GM08714 (cell line): ENCODE measurements at regions not wholly inside any gene's neighbourhood (a gene's known extent, or its start where the extent isn't known, plus 50 kb on each side); places are given as distances from the start of the nearest gene placed in this dataset.

Experiments used
- H3K4me3 ChIP-seq: fragments of 200-500 bp; sonication (Bioruptor generic); 2 replicates; pipeline ENCODE4 v1.5.1; 2014; ENCODE audit warnings: mild to moderate bottlenecking, low read length, inconsistent platforms
- ZNF274 ChIP-seq: IDR thresholded peaks from 2 replicates; pipeline ENCODE4 v1.6.1; 2012; ENCODE audit warnings: mild to moderate bottlenecking, low read depth, low read length

DNA sequence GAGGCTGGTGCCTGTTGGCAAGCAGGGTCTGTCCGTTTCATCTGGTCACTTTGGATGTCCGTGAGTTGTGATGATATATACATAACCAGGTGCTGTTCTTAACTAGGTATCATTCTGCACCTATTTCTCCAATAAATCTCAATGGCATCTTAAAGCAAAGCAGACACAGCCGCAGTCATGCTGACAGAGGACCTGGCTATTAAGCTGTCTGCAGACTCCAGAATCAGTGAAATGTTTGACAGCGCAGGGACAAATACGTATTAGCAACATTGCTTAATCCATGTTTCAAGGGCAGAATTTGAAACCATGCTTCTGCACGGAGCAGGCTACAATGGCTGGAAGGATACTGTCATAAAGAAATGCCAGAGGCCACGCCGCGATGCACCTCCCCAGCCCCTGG lies 414.6 kb downstream of the ZNF516 start:
- no peak for TF ChIP-seq ZNF274
- H3K4me3 ChIP-seq, result no peak overlapping the region

DNA sequence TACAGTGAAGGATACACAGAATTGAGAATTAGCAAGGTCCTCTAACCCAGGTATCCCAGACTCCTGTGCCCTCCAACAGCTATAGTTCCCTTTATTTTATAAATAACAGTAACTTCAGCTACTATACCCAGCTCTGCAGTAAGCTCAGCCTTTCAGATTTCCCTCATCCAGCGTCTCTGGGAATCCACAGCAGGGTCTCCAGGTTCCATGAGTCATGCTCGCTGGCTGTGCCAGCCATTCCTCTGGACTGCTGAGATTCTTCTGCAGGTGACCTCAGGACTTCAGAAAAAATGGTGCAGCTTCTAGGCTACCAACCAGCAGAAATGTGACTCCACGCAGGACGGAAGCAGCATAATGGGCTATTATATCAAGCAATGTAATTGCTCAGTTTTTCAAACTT lies 419.3 kb downstream of the ZNF516 start:
- no peak overlapping the region for H3K4me3 ChIP-seq
- TF ChIP-seq ZNF274, result no peak

DNA sequence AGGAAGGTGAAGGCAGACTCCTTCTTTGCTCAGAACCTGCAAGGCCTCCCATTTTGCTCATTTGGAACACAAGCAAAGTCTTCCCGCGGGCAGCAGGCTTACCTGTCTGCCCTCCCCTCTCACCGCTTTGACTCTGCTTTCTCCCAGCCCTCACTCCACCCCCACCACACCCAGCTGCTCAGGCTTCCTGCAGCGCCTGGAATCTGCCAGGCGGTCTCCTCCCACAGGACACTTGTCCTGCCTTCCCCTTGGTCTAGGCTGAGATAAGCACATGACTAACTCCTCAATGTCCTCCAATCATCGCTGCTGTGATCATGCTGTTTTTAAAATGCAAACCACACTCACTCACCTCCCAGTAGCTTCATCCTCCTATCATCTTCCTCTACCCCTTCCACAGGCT lies 430.0 kb downstream of the ZNF516 start:
- no peak overlapping the region for H3K4me3 ChIP-seq
- no peak for TF ChIP-seq ZNF274

- TF ChIP-seq ZNF274, result no peak
- H3K4me3 ChIP-seq, result no peak overlapping the region
These were observed 436.9 kb downstream of the ZNF516 start for GRCh38 chr18:76058146-76058545.

DNA sequence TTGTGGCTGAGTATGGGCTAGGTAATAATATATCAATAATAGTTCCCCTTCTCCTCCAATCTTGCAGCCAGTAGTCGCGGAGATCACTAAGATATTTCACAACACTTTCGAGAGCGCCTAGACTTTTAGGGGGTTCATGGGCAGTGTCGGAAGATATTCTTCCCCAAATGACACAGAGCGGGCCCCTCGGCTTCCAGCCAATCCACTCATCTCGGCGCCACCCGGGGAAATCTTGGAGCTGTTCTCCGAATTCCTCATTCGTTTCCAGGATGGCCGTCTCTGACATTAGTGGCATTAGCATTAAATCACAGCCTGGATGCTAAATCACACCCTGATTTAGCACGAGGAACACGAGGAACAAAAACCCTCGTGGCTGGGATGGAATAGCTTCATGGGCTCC lies 437.7 kb downstream of the ZNF516 start:
- TF ChIP-seq ZNF274, result no peak
- H3K4me3 ChIP-seq, result no peak overlapping the region

- TF ChIP-seq ZNF274, result no peak
- H3K4me3 ChIP-seq, result no peak overlapping the region
These were observed 438.5 kb downstream of the ZNF516 start for GRCh38 chr18:76056471-76057110.

DNA sequence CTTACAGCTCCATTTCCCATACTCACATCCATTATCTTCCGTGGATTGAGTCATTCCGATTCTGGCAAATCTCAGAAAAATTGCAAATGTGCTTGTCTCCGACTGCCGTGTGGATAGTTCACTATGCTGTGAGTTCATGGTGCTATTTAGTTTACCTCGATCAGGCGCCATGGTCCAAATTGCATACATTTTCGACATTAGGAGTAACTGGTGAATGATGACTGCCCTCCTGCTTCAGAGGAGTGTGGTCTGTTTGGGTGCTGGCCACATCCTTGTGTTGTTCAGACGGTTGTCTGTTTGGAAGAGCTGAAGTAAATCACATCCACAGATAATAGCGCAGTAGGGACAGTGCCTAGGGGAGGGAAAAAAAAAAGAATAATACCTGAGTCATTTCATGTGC lies 439.5 kb downstream of the ZNF516 start:
- TF ChIP-seq ZNF274, result no peak
- no peak overlapping the region for H3K4me3 ChIP-seq

DNA sequence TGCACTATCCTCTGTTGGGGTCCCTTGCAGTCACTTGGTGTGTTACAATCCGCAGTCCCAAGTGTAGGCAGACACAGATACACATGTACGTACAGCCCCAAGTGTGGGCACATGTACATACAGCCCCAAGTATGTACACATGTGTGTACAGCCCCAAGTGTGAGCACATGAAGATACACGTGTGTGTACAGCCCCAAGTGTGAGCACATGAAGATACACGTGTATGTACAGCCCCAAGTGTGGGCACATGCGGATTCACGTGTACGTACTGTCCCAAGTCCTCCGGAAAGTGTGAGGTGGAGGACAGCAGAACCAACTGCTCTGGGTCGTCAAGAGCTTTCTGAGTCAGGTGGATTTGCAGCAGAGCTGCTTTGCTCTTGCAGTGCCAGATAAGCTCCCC lies 440.0 kb downstream of the ZNF516 start:
- TF ChIP-seq ZNF274, result no peak

GRCh38 chr18:76054156-76054555 lies 440.9 kb downstream of the ZNF516 start:
- TF ChIP-seq ZNF274, result no peak

More for the DNA sequence above, 440.0 kb downstream of the ZNF516 start:
- no peak overlapping the region for H3K4me3 ChIP-seq

DNA sequence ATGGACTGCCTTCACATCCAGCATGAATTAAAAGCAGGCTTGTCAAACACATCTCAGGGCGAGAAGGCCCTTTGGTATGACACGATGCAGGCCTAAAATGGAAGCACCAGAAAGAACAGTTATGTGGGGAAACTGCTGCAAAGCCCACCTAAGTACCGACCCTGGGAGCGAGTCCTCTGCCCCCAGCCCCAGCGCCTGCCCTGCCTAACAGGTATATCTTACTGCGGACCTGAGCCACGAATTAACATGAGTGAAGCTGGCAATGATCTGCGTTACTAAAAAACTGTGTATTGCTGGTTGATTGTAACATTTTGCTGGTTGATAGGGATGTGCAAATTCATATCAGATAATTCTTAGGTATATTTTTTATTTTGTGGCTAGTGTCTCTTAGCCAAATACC lies 441.5 kb downstream of the ZNF516 start:
- no peak overlapping the region for H3K4me3 ChIP-seq
- no peak for TF ChIP-seq ZNF274

More at GRCh38 chr18:76054156-76054555, 440.9 kb downstream of the ZNF516 start:
- no peak overlapping the region for H3K4me3 ChIP-seq

GRCh38 chr18:76052227-76052595 lies 442.8 kb downstream of the ZNF516 start:
- no peak for TF ChIP-seq ZNF274
- H3K4me3 ChIP-seq, result no peak overlapping the region

DNA sequence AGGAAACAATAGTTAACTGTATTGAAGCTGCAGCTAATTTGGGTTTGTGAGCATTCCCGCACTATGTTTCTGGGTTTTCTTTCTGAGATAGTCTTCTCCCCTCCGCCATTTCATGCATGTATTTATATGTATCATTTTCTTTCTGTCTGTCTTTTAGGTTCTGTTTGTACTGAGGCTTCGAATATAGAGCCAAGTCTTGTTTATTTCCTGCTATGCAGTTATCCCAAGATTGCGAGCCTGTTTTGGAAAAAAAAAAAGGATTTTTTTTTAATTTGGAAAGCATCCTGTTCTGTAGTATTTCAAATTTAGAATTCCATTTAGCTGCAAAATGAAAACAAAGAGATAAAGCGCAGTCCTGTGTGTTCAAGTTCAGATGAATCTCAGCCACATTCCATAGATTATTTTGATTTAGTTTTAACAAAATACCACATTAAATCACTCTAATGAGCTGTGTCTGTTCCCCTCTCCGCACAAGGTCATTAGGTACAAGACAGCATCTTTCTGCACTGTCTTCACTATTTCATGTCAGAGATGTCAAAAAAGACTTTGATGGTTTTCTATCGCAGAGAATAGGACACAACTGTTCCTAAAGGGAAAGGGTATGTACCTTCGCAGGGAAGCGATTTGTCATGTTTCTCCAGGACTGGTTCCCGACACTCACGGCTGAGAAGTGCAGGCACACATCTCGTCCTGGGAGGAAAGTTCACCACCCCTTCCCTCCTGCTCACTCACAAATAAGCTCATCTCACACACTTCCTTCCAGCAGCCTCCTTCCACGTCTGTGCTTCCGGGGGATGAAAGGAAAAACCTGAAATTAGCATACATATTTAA lies 443.4 kb downstream of the ZNF516 start:
- TF ChIP-seq ZNF274, result no peak
- no peak overlapping the region for H3K4me3 ChIP-seq

GRCh38 chr18:76046221-76046620 lies 448.8 kb downstream of the ZNF516 start:
- TF ChIP-seq ZNF274, result no peak
- no peak overlapping the region for H3K4me3 ChIP-seq

- TF ChIP-seq ZNF274, result no peak
- no peak overlapping the region for H3K4me3 ChIP-seq
These were observed 452.5 kb downstream of the ZNF516 start for GRCh38 chr18:76042511-76042910.

DNA sequence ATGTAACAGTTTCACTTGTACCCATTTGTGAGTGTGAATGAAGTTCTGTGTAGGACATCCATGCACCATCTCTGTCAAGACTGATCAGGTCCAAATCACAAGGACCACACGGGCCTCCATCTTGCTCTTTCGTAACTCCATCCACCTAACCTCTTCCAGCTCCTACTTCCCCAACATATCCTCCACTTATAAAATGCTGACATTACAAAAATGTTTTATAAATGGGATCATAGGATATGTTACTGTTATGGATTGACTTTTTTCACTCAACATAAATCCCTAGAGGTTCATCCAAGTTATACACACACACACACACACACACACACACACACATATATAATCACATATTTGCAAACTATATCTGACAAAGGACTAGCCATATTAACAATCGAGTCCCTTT lies 476.8 kb downstream of the ZNF516 start:
- H3K4me3 ChIP-seq, result no peak overlapping the region
- TF ChIP-seq ZNF274, result no peak

DNA sequence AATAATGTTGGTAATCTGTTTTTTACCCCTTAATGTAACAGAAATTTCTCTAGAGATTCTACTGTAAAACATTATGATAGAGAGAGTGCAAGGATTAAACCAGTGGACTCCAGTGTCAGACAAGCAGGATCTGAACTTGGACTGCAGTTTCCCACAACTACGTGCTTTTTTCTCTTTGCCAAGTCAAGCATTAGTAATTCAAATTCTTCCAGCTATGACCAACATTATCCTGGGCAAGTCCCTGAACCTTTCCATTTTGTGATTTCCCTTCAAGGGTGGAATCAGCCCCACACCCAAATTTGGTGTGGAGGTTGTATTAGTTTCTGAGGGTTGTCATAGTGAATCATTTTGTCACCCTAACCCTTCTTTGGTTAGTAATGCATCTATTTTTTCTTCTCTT lies 482.0 kb downstream of the ZNF516 start:
- no peak overlapping the region for H3K4me3 ChIP-seq
- no peak for TF ChIP-seq ZNF274
